BE2C (cell line): ENCODE measurements at regions not wholly inside any gene's neighbourhood (a gene's known extent, or its start where the extent isn't known, plus 50 kb on each side); places are given as distances from the start of the nearest gene placed in this dataset.
A peak's percentile ranks its signal among the peaks of the same experiment; 100 is the strongest.
"Not testable (repeated sequence)": the region's sequence is repeated elsewhere in the genome, so short reads cannot be mapped to it uniquely, and the experiment has no call there.

ENCODE experiments used
- DNase-seq: peaks from one replicate; pipeline ENCODE4 v3.0.0-alpha.2; 2020
- H3K27me3 ChIP-seq: fragments of 250-450 bp; sonication (Bioruptor Pico); 2 replicates; pipeline ENCODE4 v1.5.1; 2020; ENCODE audit warnings: mild to moderate bottlenecking
- H3K36me3 ChIP-seq: fragments of 250-450 bp; sonication (Bioruptor Pico); 2 replicates; pipeline ENCODE4 v1.5.1; 2020; ENCODE audit warnings: mild to moderate bottlenecking
- H3K4me1 ChIP-seq: fragments of 250-450 bp; sonication (Bioruptor Pico); 2 replicates; pipeline ENCODE4 v1.5.1; 2020
- H3K4me3 ChIP-seq: 2 replicates; pipeline ENCODE4 v1.5.1; 2011; ENCODE audit warnings: low read depth, low read length
- H3K9me3 ChIP-seq: fragments of 250-450 bp; sonication (Bioruptor Pico); 2 replicates; pipeline ENCODE4 v1.5.1; 2020
- CTCF ChIP-seq: IDR thresholded peaks from 2 replicates; pipeline ENCODE4 v1.5.1; 2012; ENCODE audit warnings: mild to moderate bottlenecking, low read depth, low read length

GRCh38 chr12:39672976-39673375 is 53.4 kb upstream of the ABCD2 start:
- H3K27me3 ChIP-seq, result no peaks in the 10 kb centered on the region
- DNase-seq, result no peak
- no peaks in the 10 kb centered on the region for H3K36me3 ChIP-seq
- TF ChIP-seq CTCF, result no peak
- no peaks in the 10 kb centered on the region for H3K9me3 ChIP-seq
- no peaks in the 10 kb centered on the region for H3K4me1 ChIP-seq
- no peak overlapping the region for H3K4me3 ChIP-seq

GRCh38 chr12:39671898-39672875 is 52.6 kb upstream of the ABCD2 start:
- Histone ChIP-seq H3K27me3 (no peaks in the 10 kb centered on the region), H3K4me3 (no peak overlapping the region), H3K9me3 (no peaks in the 10 kb centered on the region), H3K36me3 (no peaks in the 10 kb centered on the region), H3K4me1 (no peaks in the 10 kb centered on the region)
- no peak for TF ChIP-seq CTCF
- no peak for DNase-seq

- H3K36me3 ChIP-seq, H3K4me1 ChIP-seq, H3K4me3 ChIP-seq, H3K27me3 ChIP-seq, H3K9me3 ChIP-seq: not testable (repeated sequence)
- peak; percentile 8 for DNase-seq
These were observed 49.9 kb upstream of the ABCD2 start for GRCh38 chr12:39669539-39669938.
